Upper lobe of left lung (tissue), 4 donors: ENCODE measurements at regions not wholly inside any gene's neighbourhood (a gene's known extent, or its start where the extent isn't known, plus 50 kb on each side); places are given as distances from the start of the nearest gene placed in this dataset.

Experiments used
- CTCF ChIP-seq, 6 experiments: fragments of 450-650 bp in 4 of 6; fragments of 200-600 bp in 2 of 6; sonication (generic) in 2 of 6; IDR thresholded peaks; one replicate each; pipeline ENCODE4 v1.5.1; 2016 to 2019; ENCODE audit warnings: antibody characterized with exemption in 6 of 6
- EP300 ChIP-seq, 4 donors: sonication (generic); formaldehyde crosslinking; IDR thresholded peaks; one replicate each; pipeline ENCODE4 v1.5.1; 2017; ENCODE audit warnings: antibody characterized with exemption in 4 of 4, control low read depth in 2 of 4
- POLR2A ChIP-seq, 4 donors: fragments of 450-650 bp; IDR thresholded peaks; one replicate each; pipeline ENCODE4 v1.5.1; 2016 to 2017; ENCODE audit warnings: antibody characterized with exemption in 4 of 4, mild to moderate bottlenecking in 2 of 4
- POLR2AphosphoS5 ChIP-seq, 2 donors: sonication (generic); formaldehyde crosslinking; IDR thresholded peaks; one replicate each; pipeline ENCODE4 v1.5.1; 2017; ENCODE audit warnings: antibody characterized with exemption in 2 of 2

- TF ChIP-seq CTCF (IDR thresholded peaks at IDR 0.05): no peak
- TF ChIP-seq POLR2AphosphoS5 (IDR thresholded peaks at IDR 0.05): no peak
- no peak for TF ChIP-seq POLR2A (IDR thresholded peaks at IDR 0.05)
- no peak for TF ChIP-seq EP300 (IDR thresholded peaks at IDR 0.05)
These were observed 223.5 kb upstream of the EEA1 start for GRCh38 chr12:93152617-93153016.
